DND-41 (cell line): ENCODE measurements at regions not wholly inside any gene's neighbourhood (a gene's known extent, or its start where the extent isn't known, plus 50 kb on each side); places are given as distances from the start of the nearest gene placed in this dataset.

Source experiments
- EZH2 ChIP-seq: IDR thresholded peaks from 3 replicates; pipeline ENCODE4 v1.6.1; 2012; ENCODE audit warnings: borderline replicate concordance, low read depth, mild to moderate bottlenecking, moderate library complexity, low read length, inconsistent platforms; ENCODE audit not compliant: severe bottlenecking
- TF ChIP-seq, protein P1 (sequence below): IDR thresholded peaks from 2 replicates; pipeline ENCODE4 v1.5.1; 2012; ENCODE audit warnings: borderline replicate concordance, low read length, moderate library complexity, mild to moderate bottlenecking; ENCODE audit not compliant: poor library complexity, severe bottlenecking; ENCODE audit errors: extremely low read depth

- TF ChIP-seq, protein P1, sequence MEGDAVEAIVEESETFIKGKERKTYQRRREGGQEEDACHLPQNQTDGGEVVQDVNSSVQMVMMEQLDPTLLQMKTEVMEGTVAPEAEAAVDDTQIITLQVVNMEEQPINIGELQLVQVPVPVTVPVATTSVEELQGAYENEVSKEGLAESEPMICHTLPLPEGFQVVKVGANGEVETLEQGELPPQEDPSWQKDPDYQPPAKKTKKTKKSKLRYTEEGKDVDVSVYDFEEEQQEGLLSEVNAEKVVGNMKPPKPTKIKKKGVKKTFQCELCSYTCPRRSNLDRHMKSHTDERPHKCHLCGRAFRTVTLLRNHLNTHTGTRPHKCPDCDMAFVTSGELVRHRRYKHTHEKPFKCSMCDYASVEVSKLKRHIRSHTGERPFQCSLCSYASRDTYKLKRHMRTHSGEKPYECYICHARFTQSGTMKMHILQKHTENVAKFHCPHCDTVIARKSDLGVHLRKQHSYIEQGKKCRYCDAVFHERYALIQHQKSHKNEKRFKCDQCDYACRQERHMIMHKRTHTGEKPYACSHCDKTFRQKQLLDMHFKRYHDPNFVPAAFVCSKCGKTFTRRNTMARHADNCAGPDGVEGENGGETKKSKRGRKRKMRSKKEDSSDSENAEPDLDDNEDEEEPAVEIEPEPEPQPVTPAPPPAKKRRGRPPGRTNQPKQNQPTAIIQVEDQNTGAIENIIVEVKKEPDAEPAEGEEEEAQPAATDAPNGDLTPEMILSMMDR = no peak
- TF ChIP-seq EZH2 = no peak
Measured at GRCh38 chr2:215532844-215533243, 97.0 kb upstream of the FN1 start.
